K562 (cell line): ENCODE measurements at regions not wholly inside any gene's neighbourhood (a gene's known extent, or its start where the extent isn't known, plus 50 kb on each side); places are given as distances from the start of the nearest gene placed in this dataset.

Experiments
- ATAC-seq: fragments of 200-7000 bp; cut with Tn5 transposase; 3 replicates; pipeline ENCODE4 v1.9.1; 2020; ENCODE audit warnings: moderate library complexity
- BruUV-seq: library from RNA; stranded (reverse); fragments of 400-500 nt; replicated peaks from 2 replicates; lab custom pipeline; 2021; lab: Mats Ljungman, UMichigan
- CTCF ChIA-PET: fragments of 300-600 bp; formaldehyde crosslinking; extraction: SDS; loops from one replicate; lab custom pipeline; 2021; ENCODE audit warnings: low intra/inter-chr PET ratio; lab: Yijun Ruan, JAX
- POLR2A ChIA-PET: fragments of 300-600, 350-650 bp; sonication (Branson Sonifier 250); formaldehyde crosslinking; extraction: SDS; loops from one replicate; lab custom pipeline; 2021; ENCODE audit warnings: antibody characterized with exemption, inconsistent platforms; lab: Yijun Ruan, JAX
- DNase-seq, 4 experiments: peaks; one replicate each; pipeline versions ENCODE4 v3.0.0 to v3.0.0-alpha.2; 2011 to 2018; ENCODE audit warnings: low spot score in 3 of 4, mixed read lengths in 3 of 4; ENCODE audit errors: extremely low read depth in 1 of 4
- FAIRE-seq: peaks from 2 replicates; lab custom pipeline; 2011; peaks lifted over from hg19 to GRCh38; lab: Jason Lieb, UNC
- H2AFZ ChIP-seq: 2 replicates; pipeline ENCODE4 v1.6.0; 2011; ENCODE audit warnings: low read depth, low read length, control low read depth, inconsistent platforms
- H3K27ac ChIP-seq: fragments of 200-600 bp; 3 replicates; pipeline ENCODE4 v1.8.0; 2011; ENCODE audit warnings: low read depth, mild to moderate bottlenecking, control low read depth, inconsistent platforms, low read length, moderate library complexity, mixed read lengths; ENCODE audit errors: extremely low read depth
- H3K27me3 ChIP-seq, 2 experiments: fragments of 300-600 bp in 1 of 2; 2 replicates in 1 of 2; 3 replicates in 1 of 2; pipeline versions ENCODE4 v1.6.0 to v1.8.0; 2011; ENCODE audit warnings: inconsistent platforms in 2 of 2, low read length in 2 of 2, mild to moderate bottlenecking in 1 of 2, mixed read lengths in 1 of 2, moderate library complexity in 1 of 2; ENCODE audit not compliant: control insufficient read depth in 2 of 2, insufficient read depth in 2 of 2
- H3K36me3 ChIP-seq: fragments of 300-600 bp; 3 replicates; pipeline ENCODE4 v1.8.0; 2011; ENCODE audit warnings: mild to moderate bottlenecking, low read length, inconsistent platforms; ENCODE audit not compliant: control insufficient read depth, insufficient read depth
- H3K4me1 ChIP-seq, 2 experiments: fragments of 200-600 bp in 1 of 2; replicated peaks in 1 of 2; 2 replicates in 1 of 2; 3 replicates in 1 of 2; pipeline versions ENCODE4 v1.5.1 to v1.8.0; 2011; ENCODE audit warnings: inconsistent platforms in 2 of 2, low read length in 2 of 2, mild to moderate bottlenecking in 1 of 2, mixed read lengths in 1 of 2, moderate library complexity in 1 of 2; ENCODE audit not compliant: control insufficient read depth in 2 of 2, insufficient read depth in 2 of 2
- H3K4me2 ChIP-seq: 2 replicates; pipeline ENCODE4 v1.6.1; 2011; ENCODE audit warnings: low read length, control low read depth, inconsistent platforms, mixed read lengths; ENCODE audit not compliant: insufficient read depth
- H3K4me3 ChIP-seq: fragments of 200-600 bp; sonication (generic), shearing (Covaris generic); 2 replicates; pipeline ENCODE4 v1.5.1; 2016; ENCODE audit warnings: control low read depth, inconsistent platforms
- H3K79me2 ChIP-seq: fragments of 200-600 bp; 3 replicates; pipeline ENCODE4 v1.8.0; 2011; ENCODE audit warnings: low read length, inconsistent platforms; ENCODE audit not compliant: control insufficient read depth, insufficient read depth
- H3K9ac ChIP-seq, 2 experiments: 2 replicates each; pipeline versions ENCODE4 v1.6.0 to v1.6.1; 2011; ENCODE audit warnings: low read depth in 2 of 2, low read length in 2 of 2, control low read depth in 1 of 2, inconsistent platforms in 1 of 2, mild to moderate bottlenecking in 1 of 2, mixed read lengths in 1 of 2; ENCODE audit not compliant: insufficient read depth in 1 of 2
- H3K9me1 ChIP-seq: one replicate; pipeline ENCODE4 v1.6.0; 2011; ENCODE audit warnings: inconsistent platforms, mild to moderate bottlenecking, low read length, moderate library complexity; ENCODE audit not compliant: control insufficient read depth, insufficient read depth
- H3K9me3 ChIP-seq: replicated peaks from 2 replicates; pipeline ENCODE4 v1.5.1; 2011; ENCODE audit warnings: low read depth, low read length, inconsistent platforms; ENCODE audit not compliant: control insufficient read depth, insufficient read depth
- H4K20me1 ChIP-seq: replicated peaks from 2 replicates; pipeline ENCODE4 v1.6.1; 2011; ENCODE audit warnings: low read length, inconsistent platforms, mixed read lengths; ENCODE audit not compliant: control insufficient read depth, insufficient read depth
- GABPB1 ChIP-seq: sonication (generic); formaldehyde crosslinking; IDR thresholded peaks from 2 replicates; pipeline ENCODE4 v1.8.0; 2022; ENCODE audit warnings: mild to moderate bottlenecking, missing genetic modification reagents
- HDGF ChIP-seq: fragments of 450-650 bp; IDR thresholded peaks from 2 replicates; pipeline ENCODE4 v1.6.1; 2016
- KLF13 ChIP-seq: fragments of 450-650 bp; IDR thresholded peaks from 2 replicates; pipeline ENCODE4 v1.6.1; 2016; ENCODE audit warnings: missing genetic modification characterization, low read depth, mild to moderate bottlenecking, missing compliant biosample characterization, moderate library complexity, borderline replicate concordance
- L3MBTL2 ChIP-seq: fragments of 450-650 bp; IDR thresholded peaks from 2 replicates; pipeline ENCODE4 v1.6.1; 2016; ENCODE audit warnings: mild to moderate bottlenecking, moderate library complexity
- MAZ ChIP-seq, 2 experiments: fragments of 450-650 bp in 1 of 2; sonication (generic) in 1 of 2; formaldehyde crosslinking; IDR thresholded peaks in 1 of 2; conservative IDR thresholded peaks in 1 of 2; 2 replicates each; pipeline versions ENCODE4 v1.4.0 to v1.5.0; 2020; ENCODE audit warnings: mild to moderate bottlenecking in 1 of 2, missing genetic modification reagents in 1 of 2
- MCM3 ChIP-seq: fragments of 450-650 bp; IDR thresholded peaks from 2 replicates; pipeline ENCODE4 v1.6.1; 2016
- MEF2A ChIP-seq: IDR thresholded peaks from 2 replicates; pipeline ENCODE4 v1.6.1; 2011; ENCODE audit warnings: low read depth, mild to moderate bottlenecking, low read length, moderate library complexity; ENCODE audit not compliant: control insufficient read depth
- XRCC3 ChIP-seq: fragments of 450-650 bp; IDR thresholded peaks from 2 replicates; pipeline ENCODE4 v1.6.1; 2017; ENCODE audit warnings: mild to moderate bottlenecking, moderate library complexity
- XRCC4 ChIP-seq: IDR thresholded peaks from one replicate; pipeline ENCODE4 v1.6.1; 2011; ENCODE audit not compliant: insufficient read depth, insufficient read length; ENCODE audit errors: extremely low read depth
- ZFX ChIP-seq: sonication (generic); formaldehyde crosslinking; IDR thresholded peaks from 2 replicates; pipeline ENCODE4 v1.8.0; 2022; ENCODE audit warnings: mild to moderate bottlenecking, missing genetic modification reagents, moderate library complexity
- ZNF354B ChIP-seq: fragments of 250-450 bp; sonication (Bioruptor Pico); IDR thresholded peaks from 2 replicates; pipeline ENCODE4 v1.4.0; 2020
- ZNF445 ChIP-seq: fragments of 250-450 bp; sonication (Bioruptor Pico); IDR thresholded peaks from 2 replicates; pipeline ENCODE4 v1.4.0; 2020; ENCODE audit warnings: low read depth, mild to moderate bottlenecking, moderate library complexity
- WGBS: fragments of 100-300 bp; shearing (Covaris generic); methylation state at CpG from one replicate; pipeline ENCODE4 v1.1.6; 2016; ENCODE audit warnings: low coverage, mixed read lengths; ENCODE audit not compliant: insufficient coverage; ENCODE audit errors: missing lambda C conversion rate; 5-methylcytosine and 5-hydroxymethylcytosine counted together
- in situ Hi-C: fragments of 300-500 bp; cut with MboI; formaldehyde crosslinking; loops from 4 replicates; pipeline ENCODE4 v1.15.0; 2018; ENCODE audit warnings: inconsistent platforms, mixed read lengths
- intact Hi-C: fragments of 100-400 bp; cut with micrococcal nuclease; formaldehyde crosslinking; loops from 2 replicates; pipeline ENCODE4 v1.14.2; 2022
- TF ChIP-seq, protein P1 (sequence below): sonication (generic); formaldehyde crosslinking; IDR thresholded peaks from 2 replicates; pipeline ENCODE4 v1.8.1; 2023; ENCODE audit warnings: mild to moderate bottlenecking, missing genetic modification reagents
- TF ChIP-seq, protein P2 (sequence below): fragments of 450-650 bp; formaldehyde crosslinking; IDR thresholded peaks from 2 replicates; pipeline ENCODE4 v1.4.0; 2022; ENCODE audit warnings: mild to moderate bottlenecking, moderate library complexity
- TF ChIP-seq, protein P3 (sequence below): fragments of 250-450 bp; sonication (Bioruptor Pico); IDR thresholded peaks from 2 replicates; pipeline ENCODE4 v1.5.0; 2021

DNA sequence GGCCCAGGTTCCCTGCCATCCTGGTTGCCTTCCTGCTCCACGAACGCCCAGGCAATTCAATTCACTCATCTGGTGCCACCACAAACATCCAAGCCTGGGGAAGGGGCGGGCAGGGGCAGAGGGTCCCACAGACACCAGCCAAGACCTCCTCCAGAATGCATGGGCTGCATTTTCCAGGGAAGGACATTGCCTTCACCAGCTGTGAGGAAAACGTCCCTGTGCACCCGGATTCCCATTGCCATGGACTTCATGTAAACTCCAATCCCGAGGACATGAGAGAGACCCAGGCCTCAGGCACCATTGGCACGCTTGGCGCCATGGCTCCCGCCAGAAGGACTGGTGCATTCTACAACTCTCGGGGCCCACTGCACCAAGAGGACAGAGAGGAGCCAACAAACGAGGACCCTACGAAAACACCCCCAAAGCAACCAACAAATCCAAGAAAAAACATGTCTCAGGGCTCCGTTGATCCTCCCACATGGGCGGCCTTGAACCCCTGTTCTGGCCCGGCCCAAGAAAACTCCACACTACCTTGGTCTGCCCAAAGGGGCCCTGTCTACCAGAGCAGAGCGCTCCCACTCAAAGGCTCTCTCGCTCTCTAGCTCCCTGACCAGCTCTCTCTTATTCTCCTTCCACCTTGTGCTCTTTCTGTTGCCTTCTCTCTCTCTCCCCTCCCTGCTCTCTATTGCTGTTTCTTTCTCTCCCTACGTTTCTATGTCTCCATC lies 183.9 kb downstream of the ALG10 start (continued):
- TF ChIP-seq, protein P1, sequence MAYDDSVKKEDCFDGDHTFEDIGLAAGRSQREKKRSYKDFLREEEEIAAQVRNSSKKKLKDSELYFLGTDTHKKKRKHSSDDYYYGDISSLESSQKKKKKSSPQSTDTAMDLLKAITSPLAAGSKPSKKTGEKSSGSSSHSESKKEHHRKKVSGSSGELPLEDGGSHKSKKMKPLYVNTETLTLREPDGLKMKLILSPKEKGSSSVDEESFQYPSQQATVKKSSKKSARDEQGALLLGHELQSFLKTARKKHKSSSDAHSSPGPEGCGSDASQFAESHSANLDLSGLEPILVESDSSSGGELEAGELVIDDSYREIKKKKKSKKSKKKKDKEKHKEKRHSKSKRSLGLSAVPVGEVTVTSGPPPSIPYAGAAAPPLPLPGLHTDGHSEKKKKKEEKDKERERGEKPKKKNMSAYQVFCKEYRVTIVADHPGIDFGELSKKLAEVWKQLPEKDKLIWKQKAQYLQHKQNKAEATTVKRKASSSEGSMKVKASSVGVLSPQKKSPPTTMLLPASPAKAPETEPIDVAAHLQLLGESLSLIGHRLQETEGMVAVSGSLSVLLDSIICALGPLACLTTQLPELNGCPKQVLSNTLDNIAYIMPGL (CRISPR knock-in tag): no peak
- TF ChIP-seq, protein P2, sequence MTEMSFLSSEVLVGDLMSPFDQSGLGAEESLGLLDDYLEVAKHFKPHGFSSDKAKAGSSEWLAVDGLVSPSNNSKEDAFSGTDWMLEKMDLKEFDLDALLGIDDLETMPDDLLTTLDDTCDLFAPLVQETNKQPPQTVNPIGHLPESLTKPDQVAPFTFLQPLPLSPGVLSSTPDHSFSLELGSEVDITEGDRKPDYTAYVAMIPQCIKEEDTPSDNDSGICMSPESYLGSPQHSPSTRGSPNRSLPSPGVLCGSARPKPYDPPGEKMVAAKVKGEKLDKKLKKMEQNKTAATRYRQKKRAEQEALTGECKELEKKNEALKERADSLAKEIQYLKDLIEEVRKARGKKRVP (CRISPR knock-in tag): no peak
- TF ChIP-seq ZNF445 (CRISPR knock-in tag) (no peak), ZFX (CRISPR knock-in tag) (no peak), HDGF (no peak)

DNA sequence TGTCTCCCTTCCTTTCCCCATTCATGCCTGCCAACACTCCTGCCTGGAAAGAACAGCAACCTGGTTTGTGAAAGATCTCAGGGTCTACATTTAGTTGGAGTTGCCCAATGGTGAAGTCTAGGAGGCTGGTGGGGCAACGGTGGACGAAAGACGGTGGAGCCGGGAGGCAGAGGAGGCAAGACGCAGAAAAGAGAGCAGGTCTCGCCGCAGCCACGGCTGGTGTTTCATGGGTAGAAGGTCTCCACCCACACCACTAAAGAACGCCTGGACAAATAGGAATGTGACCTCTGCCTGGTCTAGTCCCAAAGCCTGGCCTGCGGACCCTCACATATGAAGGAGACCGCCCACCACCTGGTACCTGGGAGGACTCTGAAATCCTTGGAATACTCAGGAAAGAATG lies 185.6 kb downstream of the ALG10 start:
- no peaks in the 10 kb centered on the region for H3K9me1 ChIP-seq
- H3K9me3 ChIP-seq: no peaks in the 10 kb centered on the region
- FAIRE-seq (no peak), DNase-seq (no peak), ATAC-seq (no peak)
- no peak overlapping the region for H3K27ac ChIP-seq
- H3K9ac ChIP-seq: no peak overlapping the region
- H3K4me2 ChIP-seq: no peak overlapping the region
- CTCF ChIA-PET: no interaction called here
- POLR2A ChIA-PET: no interaction called here
- peaks cover 0 to 27% of the 10 kb centered on the region in 2 experiments; a peak in 2 of 5 replicates for H3K4me1 ChIP-seq
- H3K36me3 ChIP-seq: no peaks in the 10 kb centered on the region
- no peak overlapping the region for H2AFZ ChIP-seq
- intact Hi-C loops: no loop called here
- H3K79me2 ChIP-seq: no peaks in the 10 kb centered on the region
- 20% methylated on average over 11 of the region's 11 CpGs for WGBS
- no TSS peak for BruUV-seq
- no peak overlapping the region for H3K4me3 ChIP-seq
- H4K20me1 ChIP-seq: no peaks in the 10 kb centered on the region
- peaks cover 3 to 52% of the 10 kb centered on the region in 2 experiments; a peak in 3 of 5 replicates for H3K27me3 ChIP-seq
- in situ Hi-C loops: no loop called here
- TF ChIP-seq L3MBTL2 (no peak), GABPB1 (CRISPR knock-in tag) (no peak), XRCC3 (no peak), ZNF354B (CRISPR knock-in tag) (no peak), MAZ (CRISPR knock-in tag; conservative IDR thresholded peaks at IDR 0.05 in 1 of 2, IDR thresholded peaks at IDR 0.05 in 1 of 2) (no peak), MCM3 (no peak), MEF2A (no peak), XRCC4 (no peak), KLF13 (tag) (no peak)
- TF ChIP-seq, protein P3, sequence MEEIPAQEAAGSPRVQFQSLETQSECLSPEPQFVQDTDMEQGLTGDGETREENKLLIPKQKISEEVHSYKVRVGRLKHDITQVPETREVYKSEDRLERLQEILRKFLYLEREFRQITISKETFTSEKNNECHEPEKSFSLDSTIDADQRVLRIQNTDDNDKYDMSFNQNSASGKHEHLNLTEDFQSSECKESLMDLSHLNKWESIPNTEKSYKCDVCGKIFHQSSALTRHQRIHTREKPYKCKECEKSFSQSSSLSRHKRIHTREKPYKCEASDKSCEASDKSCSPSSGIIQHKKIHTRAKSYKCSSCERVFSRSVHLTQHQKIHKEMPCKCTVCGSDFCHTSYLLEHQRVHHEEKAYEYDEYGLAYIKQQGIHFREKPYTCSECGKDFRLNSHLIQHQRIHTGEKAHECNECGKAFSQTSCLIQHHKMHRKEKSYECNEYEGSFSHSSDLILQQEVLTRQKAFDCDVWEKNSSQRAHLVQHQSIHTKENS: no peak
